GM12891 (cell line): ENCODE measurements at regions not wholly inside any gene's neighbourhood (a gene's known extent, or its start where the extent isn't known, plus 50 kb on each side); places are given as distances from the start of the nearest gene placed in this dataset.

Source experiments
- POLR2A ChIP-seq: IDR thresholded peaks from 2 replicates; pipeline ENCODE4 v1.6.1; 2011; ENCODE audit warnings: low read depth, low read length, control low read depth
- POLR2AphosphoS5 ChIP-seq: IDR thresholded peaks from 2 replicates; pipeline ENCODE4 v1.6.1; 2011; ENCODE audit warnings: low read depth, low read length, control low read depth
- POU2F2 ChIP-seq: IDR thresholded peaks from 2 replicates; pipeline ENCODE4 v1.6.1; 2011; ENCODE audit warnings: low read depth, mild to moderate bottlenecking, control low read depth, low read length, moderate library complexity
- SPI1 ChIP-seq: IDR thresholded peaks from 2 replicates; pipeline ENCODE4 v1.6.1; 2011; ENCODE audit warnings: low read depth, low read length, control low read depth
- TAF1 ChIP-seq: IDR thresholded peaks from 2 replicates; pipeline ENCODE4 v1.6.1; 2011; ENCODE audit warnings: low read depth, low read length, control low read depth

DNA sequence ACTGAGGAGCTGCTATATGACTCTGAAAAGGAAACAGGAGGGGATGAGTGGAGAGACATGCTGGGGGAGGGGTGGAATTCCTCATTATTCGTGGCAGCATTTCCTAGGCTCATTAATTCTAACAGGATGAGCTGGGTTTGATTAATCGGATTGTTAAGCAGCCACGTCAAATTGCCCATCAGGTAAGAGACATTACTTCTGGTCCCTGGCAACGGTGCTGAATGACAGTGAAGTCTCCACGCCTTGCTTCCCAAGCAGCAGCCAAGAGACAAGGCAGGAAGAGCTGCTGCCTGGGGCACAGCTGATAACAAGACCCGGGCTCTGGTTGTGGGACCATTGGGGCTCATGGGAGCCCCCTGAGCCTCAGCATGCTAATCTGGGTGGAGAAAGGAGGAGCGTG lies 86.6 kb downstream of the MARCHF4 start:
- TF ChIP-seq POLR2A (no peak), POLR2AphosphoS5 (no peak), TAF1 (no peak), SPI1 (no peak), POU2F2 (no peak)
